H1 (cell line): ENCODE measurements at regions not wholly inside any gene's neighbourhood (a gene's known extent, or its start where the extent isn't known, plus 50 kb on each side); places are given as distances from the start of the nearest gene placed in this dataset.

ENCODE experiments used
- RFX5 ChIP-seq: IDR thresholded peaks from 2 replicates; pipeline ENCODE4 v1.6.1; 2011; ENCODE audit warnings: low read depth, low read length, improper control_type of control experiment, borderline replicate concordance
- SIRT6 ChIP-seq: IDR thresholded peaks from one replicate; pipeline ENCODE4 v1.7.1; 2012; ENCODE audit warnings: low read length, inconsistent platforms

GRCh38 chr4:106473515-106473914, 104.9 kb upstream of the GIMD1 start (continued):
- TF ChIP-seq SIRT6 (no peak), RFX5 (no peak)
